Uterus (tissue), 3 donors: ENCODE measurements at regions not wholly inside any gene's neighbourhood (a gene's known extent, or its start where the extent isn't known, plus 50 kb on each side); places are given as distances from the start of the nearest gene placed in this dataset.

Source experiments
- DNase-seq, 2 donors: peaks; one replicate each; pipeline ENCODE4 v3.0.0-alpha.2; 2019 to 2020
- H3K27ac ChIP-seq, 2 donors: fragments of 200-600 bp; sonication (generic); 1 replicate in 1 of 2; 2 replicates in 1 of 2; pipeline ENCODE4 v1.5.1; 2016 to 2018
- H3K27me3 ChIP-seq, 2 donors: fragments of 200-600 bp; sonication (generic); one replicate each; pipeline ENCODE4 v1.5.1; 2018 to 2019; ENCODE audit warnings: control low read depth in 1 of 2
- H3K36me3 ChIP-seq, 2 donors: fragments of 200-600 bp; sonication (generic); one replicate each; pipeline ENCODE4 v1.5.1; 2019; ENCODE audit warnings: control low read depth in 1 of 2
- H3K4me1 ChIP-seq, 2 donors: fragments of 200-600 bp; sonication (generic); one replicate each; pipeline ENCODE4 v1.5.1; 2018 to 2019; ENCODE audit warnings: control low read depth in 1 of 2
- H3K4me3 ChIP-seq, 2 donors: fragments of 200-600 bp; sonication (generic); 1 replicate in 1 of 2; 2 replicates in 1 of 2; pipeline ENCODE4 v1.5.1; 2018 to 2019; ENCODE audit warnings: mild to moderate bottlenecking in 1 of 2
- H3K9me3 ChIP-seq, 2 donors: fragments of 200-600 bp; sonication (generic); one replicate each; pipeline ENCODE4 v1.5.1; 2019; ENCODE audit warnings: control low read depth in 1 of 2
- CTCF ChIP-seq, 4 experiments: fragments of 200-600 bp in 2 of 4; fragments of 450-650 bp in 2 of 4; sonication (generic) in 2 of 4; IDR thresholded peaks; one replicate each; pipeline ENCODE4 v1.5.1; 2016 to 2019; ENCODE audit warnings: antibody characterized with exemption in 4 of 4, mild to moderate bottlenecking in 2 of 4, moderate library complexity in 1 of 4
- POLR2A ChIP-seq, 2 donors: fragments of 450-650 bp; IDR thresholded peaks; one replicate each; pipeline ENCODE4 v1.6.1; 2016; ENCODE audit warnings: antibody characterized with exemption in 2 of 2, mild to moderate bottlenecking in 1 of 2, moderate library complexity in 1 of 2
- intact Hi-C: fragments of 100-400 bp; cut with DNase I; formaldehyde crosslinking; loops from one replicate; pipeline ENCODE4 v1.15.1; 2023; ENCODE audit warnings: low total_unique reads
- donor health status: DM: yes; HTN: yes; CAD: no.

- no peaks in the 10 kb centered on the region for H3K36me3 ChIP-seq
- no peak overlapping the region for H3K4me3 ChIP-seq
- H3K4me1 ChIP-seq = no peaks in the 10 kb centered on the region
- TF ChIP-seq POLR2A (IDR thresholded peaks at IDR 0.05) (no peak), CTCF (IDR thresholded peaks at IDR 0.05) (no peak)
- DNase-seq = no peak
- H3K27ac ChIP-seq = no peak overlapping the region
- intact Hi-C loops = no loop called here
- H3K27me3 ChIP-seq = no peaks in the 10 kb centered on the region
- H3K9me3 ChIP-seq = no peaks in the 10 kb centered on the region
Measured at GRCh38 chr14:28879573-28879996, 113.0 kb downstream of the FOXG1 start.

- H3K27me3 ChIP-seq = no peaks in the 10 kb centered on the region
- no peak overlapping the region for H3K27ac ChIP-seq
- no peak overlapping the region for H3K4me3 ChIP-seq
- intact Hi-C loops = no loop called here
- no peaks in the 10 kb centered on the region for H3K36me3 ChIP-seq
- no peaks in the 10 kb centered on the region for H3K9me3 ChIP-seq
- no peaks in the 10 kb centered on the region for H3K4me1 ChIP-seq
- DNase-seq = no peak
- TF ChIP-seq POLR2A (IDR thresholded peaks at IDR 0.05) (no peak), CTCF (IDR thresholded peaks at IDR 0.05) (no peak)
Measured at GRCh38 chr14:28886940-28887339, 120.4 kb downstream of the FOXG1 start.

GRCh38 chr14:28895389-28895788 lies 128.8 kb downstream of the FOXG1 start:
- no peak overlapping the region for H3K4me3 ChIP-seq
- no peaks in the 10 kb centered on the region for H3K9me3 ChIP-seq
- no peak overlapping the region for H3K27ac ChIP-seq
- H3K4me1 ChIP-seq = no peaks in the 10 kb centered on the region
- intact Hi-C loops = no loop called here
- TF ChIP-seq CTCF (IDR thresholded peaks at IDR 0.05) = no peak
- no peak for TF ChIP-seq POLR2A (IDR thresholded peaks at IDR 0.05)
- no peak for DNase-seq
- no peaks in the 10 kb centered on the region for H3K36me3 ChIP-seq
- H3K27me3 ChIP-seq = no peaks in the 10 kb centered on the region

GRCh38 chr14:28896337-28896736 lies 129.8 kb downstream of the FOXG1 start:
- intact Hi-C loops = no loop called here
- Histone ChIP-seq H3K36me3 (no peaks in the 10 kb centered on the region), H3K9me3 (no peaks in the 10 kb centered on the region), H3K27ac (no peak overlapping the region), H3K4me3 (no peak overlapping the region), H3K27me3 (no peaks in the 10 kb centered on the region), H3K4me1 (no peaks in the 10 kb centered on the region)
- no peak for DNase-seq
- no peak for TF ChIP-seq CTCF (IDR thresholded peaks at IDR 0.05)
- TF ChIP-seq POLR2A (IDR thresholded peaks at IDR 0.05) = no peak

GRCh38 chr14:28901631-28902030 lies 135.0 kb downstream of the FOXG1 start:
- H3K9me3 ChIP-seq = no peaks in the 10 kb centered on the region
- no peaks in the 10 kb centered on the region for H3K27me3 ChIP-seq
- no peak for TF ChIP-seq CTCF (IDR thresholded peaks at IDR 0.05)
- TF ChIP-seq POLR2A (IDR thresholded peaks at IDR 0.05) = no peak
- no peak overlapping the region for H3K4me3 ChIP-seq
- no peak overlapping the region for H3K27ac ChIP-seq
- no peak for DNase-seq
- intact Hi-C loops = no loop called here
- H3K4me1 ChIP-seq = no peaks in the 10 kb centered on the region
- no peaks in the 10 kb centered on the region for H3K36me3 ChIP-seq
